ENCODE measurements at regions not wholly inside any gene's neighbourhood (a gene's known extent, or its start where the extent isn't known, plus 50 kb on each side); places are given as distances from the start of the nearest gene placed in this dataset.
A peak's percentile ranks its signal among the peaks of the same experiment; 100 is the strongest.

DNA sequence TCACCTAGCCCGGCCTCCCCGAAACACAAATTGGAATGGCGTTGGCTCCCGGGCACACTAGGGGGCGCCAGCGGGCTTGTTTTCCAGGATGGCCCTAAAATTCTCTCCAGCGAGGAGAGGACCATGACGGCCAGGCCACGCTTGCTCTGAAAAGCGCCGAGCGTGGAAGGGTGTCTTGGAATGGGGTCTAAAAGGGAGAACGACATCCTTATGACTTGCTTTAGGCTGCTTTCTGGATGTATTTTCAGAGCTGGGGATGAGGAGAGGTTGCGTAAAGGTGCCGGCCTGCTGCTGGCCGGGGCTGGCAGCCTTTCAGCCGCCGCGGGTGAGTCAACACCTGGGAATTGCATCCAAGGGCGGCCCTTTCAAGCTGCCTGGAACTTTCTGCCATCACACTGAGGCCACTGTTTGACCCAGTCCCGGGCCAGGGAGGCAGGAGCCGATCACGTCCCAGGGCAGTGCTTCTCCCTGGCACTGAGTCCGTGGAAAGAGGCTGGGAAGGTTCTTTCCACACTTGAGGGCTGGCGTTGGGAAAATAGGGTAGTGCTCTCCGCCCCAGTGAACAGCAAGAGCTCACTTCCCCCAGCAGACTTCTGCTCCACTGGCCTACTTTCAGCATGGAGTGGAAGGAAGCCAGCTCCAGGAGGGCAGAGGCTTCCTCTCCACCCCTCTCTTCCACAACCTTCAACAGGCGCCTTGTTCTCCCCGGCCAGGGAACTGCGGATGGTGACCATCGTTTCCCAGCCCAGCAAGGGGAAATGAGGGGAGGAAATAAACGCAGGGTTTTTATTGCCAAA lies 216.2 kb downstream of the TTC8 start:
- Histone ChIP-seq H3K27me3 (ENCODE audit: insufficient read depth, low read depth) (no peaks in the 10 kb centered on the region), H3K4me1 (ENCODE audit: low read depth, poor library complexity, severe bottlenecking) (no peaks in the 10 kb centered on the region), H2AFZ (ENCODE audit: low read depth) (peak overlapping the region; percentile 57), H3K27ac (no peak overlapping the region), H4K20me1 (ENCODE audit: insufficient read depth) (no peaks in the 10 kb centered on the region), H3K4me3 (IDR thresholded peaks at IDR 0.05; ENCODE audit: insufficient read depth, low read depth, low read length) (no peak overlapping the region), H3K79me2 (ENCODE audit: insufficient read depth, low read depth) (no peaks in the 10 kb centered on the region), H3K36me3 (ENCODE audit: insufficient read depth) (no peaks in the 10 kb centered on the region), H3K9ac (no peak overlapping the region), H3K4me2 (peak overlapping the region; percentile 36; the same call in 1 of the 2 replicates)
- TF ChIP-seq, protein P1, sequence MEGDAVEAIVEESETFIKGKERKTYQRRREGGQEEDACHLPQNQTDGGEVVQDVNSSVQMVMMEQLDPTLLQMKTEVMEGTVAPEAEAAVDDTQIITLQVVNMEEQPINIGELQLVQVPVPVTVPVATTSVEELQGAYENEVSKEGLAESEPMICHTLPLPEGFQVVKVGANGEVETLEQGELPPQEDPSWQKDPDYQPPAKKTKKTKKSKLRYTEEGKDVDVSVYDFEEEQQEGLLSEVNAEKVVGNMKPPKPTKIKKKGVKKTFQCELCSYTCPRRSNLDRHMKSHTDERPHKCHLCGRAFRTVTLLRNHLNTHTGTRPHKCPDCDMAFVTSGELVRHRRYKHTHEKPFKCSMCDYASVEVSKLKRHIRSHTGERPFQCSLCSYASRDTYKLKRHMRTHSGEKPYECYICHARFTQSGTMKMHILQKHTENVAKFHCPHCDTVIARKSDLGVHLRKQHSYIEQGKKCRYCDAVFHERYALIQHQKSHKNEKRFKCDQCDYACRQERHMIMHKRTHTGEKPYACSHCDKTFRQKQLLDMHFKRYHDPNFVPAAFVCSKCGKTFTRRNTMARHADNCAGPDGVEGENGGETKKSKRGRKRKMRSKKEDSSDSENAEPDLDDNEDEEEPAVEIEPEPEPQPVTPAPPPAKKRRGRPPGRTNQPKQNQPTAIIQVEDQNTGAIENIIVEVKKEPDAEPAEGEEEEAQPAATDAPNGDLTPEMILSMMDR (conservative IDR thresholded peaks at IDR 0.05; ENCODE audit: low read depth, low read length) = peak; percentile 83

DNA sequence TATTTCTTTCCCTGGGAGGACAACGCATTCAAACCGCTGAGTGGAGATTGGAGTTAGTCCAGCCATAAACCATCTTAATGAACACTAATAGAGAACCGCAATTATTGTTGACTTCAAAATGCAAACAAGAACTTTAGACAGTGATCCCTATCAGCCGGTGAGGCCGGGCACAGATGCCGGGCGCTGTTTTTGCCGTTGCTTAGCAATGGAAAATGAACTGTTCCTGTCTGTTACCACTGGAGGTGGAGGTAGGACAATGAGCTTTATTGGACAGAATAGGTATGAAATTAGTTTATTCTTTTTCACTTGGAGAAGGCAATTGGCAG lies 216.8 kb downstream of the TTC8 start:
- Histone ChIP-seq H3K27ac (no peak overlapping the region), H3K4me2 (no peak overlapping the region), H3K4me1 (ENCODE audit: low read depth, poor library complexity, severe bottlenecking) (no peaks in the 10 kb centered on the region), H3K9ac (no peak overlapping the region), H3K4me3 (IDR thresholded peaks at IDR 0.05; ENCODE audit: insufficient read depth, low read depth, low read length) (no peak overlapping the region), H4K20me1 (ENCODE audit: insufficient read depth) (no peaks in the 10 kb centered on the region), H2AFZ (ENCODE audit: low read depth) (no peak overlapping the region), H3K27me3 (ENCODE audit: insufficient read depth, low read depth) (no peaks in the 10 kb centered on the region), H3K79me2 (ENCODE audit: insufficient read depth, low read depth) (no peaks in the 10 kb centered on the region), H3K36me3 (ENCODE audit: insufficient read depth) (no peaks in the 10 kb centered on the region)
- TF ChIP-seq, protein P1 (conservative IDR thresholded peaks at IDR 0.05; ENCODE audit: low read depth, low read length) = no peak

DNA sequence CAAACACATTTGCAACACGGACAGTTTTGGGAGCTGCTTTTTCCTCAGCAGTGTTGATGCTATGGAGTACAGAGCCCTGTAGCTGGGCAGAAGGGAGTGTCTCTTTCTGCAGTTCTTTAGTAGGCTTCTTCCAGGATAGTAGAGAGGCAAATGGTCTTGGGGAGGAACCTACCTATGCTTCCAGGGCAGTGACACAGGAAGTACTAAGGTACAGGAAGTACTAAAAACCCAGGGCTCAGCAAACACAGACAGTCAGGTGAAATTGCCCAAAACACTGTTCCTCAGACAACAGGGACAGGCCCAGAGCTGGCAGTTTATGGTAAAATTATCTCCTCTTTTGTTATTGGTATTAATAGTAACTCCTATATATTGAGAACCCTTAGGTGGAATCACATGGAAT lies 217.6 kb downstream of the TTC8 start:
- TF ChIP-seq, protein P1 (conservative IDR thresholded peaks at IDR 0.05; ENCODE audit: low read depth, low read length) = no peak
- H3K27ac ChIP-seq = no peak overlapping the region
- H3K79me2 ChIP-seq (ENCODE audit: insufficient read depth, low read depth) = no peaks in the 10 kb centered on the region
- no peaks in the 10 kb centered on the region for H3K36me3 ChIP-seq (ENCODE audit: insufficient read depth)
- H4K20me1 ChIP-seq (ENCODE audit: insufficient read depth) = no peaks in the 10 kb centered on the region
- no peaks in the 10 kb centered on the region for H3K27me3 ChIP-seq (ENCODE audit: insufficient read depth, low read depth)
- H3K4me2 ChIP-seq = no peak overlapping the region
- no peak overlapping the region for H2AFZ ChIP-seq (ENCODE audit: low read depth)
- no peak overlapping the region for H3K4me3 ChIP-seq (IDR thresholded peaks at IDR 0.05; ENCODE audit: insufficient read depth, low read depth, low read length)
- H3K4me1 ChIP-seq (ENCODE audit: low read depth, poor library complexity, severe bottlenecking) = no peaks in the 10 kb centered on the region
- H3K9ac ChIP-seq = no peak overlapping the region

DNA sequence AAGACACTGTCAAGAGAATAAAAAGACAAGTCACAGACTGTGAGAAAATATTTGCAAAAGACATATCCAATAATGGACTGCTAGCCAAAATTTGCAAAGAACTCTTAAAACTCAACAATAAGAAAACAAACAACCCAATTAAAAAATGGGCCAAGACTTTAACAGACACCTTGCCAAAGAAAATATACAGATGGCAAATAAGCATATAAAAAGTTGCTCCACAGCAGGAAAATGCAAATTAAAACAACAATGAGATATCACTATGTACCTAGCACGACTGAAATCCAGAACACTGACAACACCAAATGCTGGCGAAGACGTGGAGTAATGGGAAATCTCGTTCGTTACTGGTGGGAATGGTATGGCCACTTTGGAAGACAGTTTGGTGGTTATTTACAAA lies 228.9 kb downstream of the TTC8 start:
- no peaks in the 10 kb centered on the region for H3K27me3 ChIP-seq (ENCODE audit: insufficient read depth, low read depth)
- H3K27ac ChIP-seq = no peak overlapping the region
- H3K79me2 ChIP-seq (ENCODE audit: insufficient read depth, low read depth) = no peaks in the 10 kb centered on the region
- H3K4me1 ChIP-seq (ENCODE audit: low read depth, poor library complexity, severe bottlenecking) = no peaks in the 10 kb centered on the region
- no peak overlapping the region for H3K4me3 ChIP-seq (IDR thresholded peaks at IDR 0.05; ENCODE audit: insufficient read depth, low read depth, low read length)
- H3K36me3 ChIP-seq (ENCODE audit: insufficient read depth) = no peaks in the 10 kb centered on the region
- H3K9ac ChIP-seq = no peak overlapping the region
- TF ChIP-seq, protein P1 (conservative IDR thresholded peaks at IDR 0.05; ENCODE audit: low read depth, low read length) = no peak
- H4K20me1 ChIP-seq (ENCODE audit: insufficient read depth) = no peaks in the 10 kb centered on the region
- H3K4me2 ChIP-seq = no peak overlapping the region
- no peak overlapping the region for H2AFZ ChIP-seq (ENCODE audit: low read depth)
